Kidney capillary endothelial cell (primary cell): ENCODE measurements at regions not wholly inside any gene's neighbourhood (a gene's known extent, or its start where the extent isn't known, plus 50 kb on each side); places are given as distances from the start of the nearest gene placed in this dataset.

ENCODE experiments used
- DNase-seq: peaks from one replicate; pipeline ENCODE4 v3.0.0-alpha.2; 2018; ENCODE audit warnings: low spot score

GRCh38 chr12:21993438-21993981, 52.3 kb upstream of the ABCC9 start:
- DNase-seq: no peak

GRCh38 chr12:21992823-21993222, 51.6 kb upstream of the ABCC9 start:
- DNase-seq: peak; percentile 89

- no peak for DNase-seq
Observed at GRCh38 chr12:21991526-21991925, 50.3 kb upstream of the ABCC9 start.
